Activated effector memory CD4-positive, alpha-beta T cell treated with anti-CD3 and anti-CD28 coated beads, Interleukin-2, amount 50 U/mL, for 16 hours (primary cell): ENCODE measurements at regions not wholly inside any gene's neighbourhood (a gene's known extent, or its start where the extent isn't known, plus 50 kb on each side); places are given as distances from the start of the nearest gene placed in this dataset.
"Not testable (repeated sequence)": the region's sequence is repeated elsewhere in the genome, so short reads cannot be mapped to it uniquely, and the experiment has no call there.

ENCODE experiments used
- DNase-seq: peaks from one replicate; pipeline ENCODE4 v3.0.0-alpha.2; 2020

GRCh38 chr12:127911291-127911690, 355.7 kb upstream of the TMEM132C start:
- no peak for DNase-seq

- DNase-seq: no peak
These were observed 354.8 kb upstream of the TMEM132C start for GRCh38 chr12:127912035-127912665.

GRCh38 chr12:127923501-127923900, 343.5 kb upstream of the TMEM132C start:
- no peak for DNase-seq

- no peak for DNase-seq
These were observed 341.0 kb upstream of the TMEM132C start for GRCh38 chr12:127925971-127926370.

GRCh38 chr12:127928178-127928577, 338.8 kb upstream of the TMEM132C start:
- DNase-seq: no peak

- no peak for DNase-seq
These were observed 338.1 kb upstream of the TMEM132C start for GRCh38 chr12:127928615-127929571.

GRCh38 chr12:127930122-127930521, 336.8 kb upstream of the TMEM132C start:
- no peak for DNase-seq

GRCh38 chr12:127934409-127934808, 332.6 kb upstream of the TMEM132C start:
- no peak for DNase-seq

GRCh38 chr12:127936463-127936862, 330.5 kb upstream of the TMEM132C start:
- DNase-seq: no peak

- no peak for DNase-seq
These were observed 325.6 kb upstream of the TMEM132C start for GRCh38 chr12:127941332-127941731.

- no peak for DNase-seq
These were observed 324.0 kb upstream of the TMEM132C start for GRCh38 chr12:127942981-127943380.

GRCh38 chr12:127943481-127944210, 323.3 kb upstream of the TMEM132C start:
- DNase-seq: no peak

GRCh38 chr12:127944211-127944899, 322.6 kb upstream of the TMEM132C start:
- no peak for DNase-seq

GRCh38 chr12:127957001-127957660, 309.8 kb upstream of the TMEM132C start:
- DNase-seq: no peak

- no peak for DNase-seq
These were observed 304.7 kb upstream of the TMEM132C start for GRCh38 chr12:127962303-127962702.

GRCh38 chr12:127963933-127964332, 303.0 kb upstream of the TMEM132C start:
- DNase-seq: no peak

GRCh38 chr12:127964717-127965116, 302.3 kb upstream of the TMEM132C start:
- no peak for DNase-seq

GRCh38 chr12:127966331-127966730, 300.6 kb upstream of the TMEM132C start:
- DNase-seq: no peak

GRCh38 chr12:127970491-127970890, 296.5 kb upstream of the TMEM132C start:
- DNase-seq: no peak

GRCh38 chr12:127980585-127980984, 286.4 kb upstream of the TMEM132C start:
- DNase-seq: no peak

GRCh38 chr12:127981875-127982274, 285.1 kb upstream of the TMEM132C start:
- no peak for DNase-seq

- not testable (repeated sequence) for DNase-seq
These were observed 283.7 kb upstream of the TMEM132C start for GRCh38 chr12:127983213-127983791.
